ENCODE measurements at regions not wholly inside any gene's neighbourhood (a gene's known extent, or its start where the extent isn't known, plus 50 kb on each side); places are given as distances from the start of the nearest gene placed in this dataset.

GRCh38 chr2:120401275-120402066 is 55.5 kb downstream of the INHBB start:
- DNase-seq, result no peak

- no peak for DNase-seq
Observed at GRCh38 chr2:120402067-120402433, 56.1 kb downstream of the INHBB start.

GRCh38 chr2:120402508-120402907 is 56.6 kb downstream of the INHBB start:
- DNase-seq, result no peak

- no peak for DNase-seq
Observed at GRCh38 chr2:120403261-120403660, 57.3 kb downstream of the INHBB start.

- DNase-seq, result peak; percentile 29
Observed at GRCh38 chr2:120403676-120404075, 57.7 kb downstream of the INHBB start.

- no peak for DNase-seq
Observed at GRCh38 chr2:120404274-120404673, 58.3 kb downstream of the INHBB start.

- no peak for DNase-seq
Observed at GRCh38 chr2:120404941-120405758, 59.2 kb downstream of the INHBB start.

GRCh38 chr2:120405759-120406099 is 59.8 kb downstream of the INHBB start:
- no peak for DNase-seq

- DNase-seq, result no peak
Observed at GRCh38 chr2:120406566-120406965, 60.6 kb downstream of the INHBB start.

- no peak for DNase-seq
Observed at GRCh38 chr2:120410487-120410886, 64.6 kb downstream of the INHBB start.

- no peak for DNase-seq
Observed at GRCh38 chr2:120415060-120415459, 69.1 kb downstream of the INHBB start.

- no peak for DNase-seq
Observed at GRCh38 chr2:120415728-120416509, 70.0 kb downstream of the INHBB start.

- no peak for DNase-seq
Observed at GRCh38 chr2:120418174-120418787, 72.3 kb downstream of the INHBB start.

- DNase-seq, result no peak
Observed at GRCh38 chr2:120419073-120419472, 73.1 kb downstream of the INHBB start.

GRCh38 chr2:120419955-120420354 is 74.0 kb downstream of the INHBB start:
- DNase-seq, result no peak

- no peak for DNase-seq
Observed at GRCh38 chr2:120421126-120421829, 75.3 kb downstream of the INHBB start.

GRCh38 chr2:120421830-120422175 is 75.9 kb downstream of the INHBB start:
- DNase-seq, result no peak

- DNase-seq, result no peak
Observed at GRCh38 chr2:120422465-120423160, 76.7 kb downstream of the INHBB start.

GRCh38 chr2:120423167-120423943 is 77.4 kb downstream of the INHBB start:
- no peak for DNase-seq

GRCh38 chr2:120424274-120424796 is 78.4 kb downstream of the INHBB start:
- no peak for DNase-seq

GRCh38 chr2:120425014-120425413 is 79.1 kb downstream of the INHBB start:
- no peak for DNase-seq
